Mesothelial cell of epicardium (in vitro differentiated cells): ENCODE measurements at regions not wholly inside any gene's neighbourhood (a gene's known extent, or its start where the extent isn't known, plus 50 kb on each side); places are given as distances from the start of the nearest gene placed in this dataset.

Experiments
- DNase-seq, 2 experiments: peaks; one replicate each; pipeline ENCODE4 v3.0.0; 2021; ENCODE audit warnings: low spot score in 2 of 2; ENCODE audit not compliant: unreplicated experiment in 2 of 2
- H3K27ac Mint-ChIP-seq: 2 replicates; pipeline ENCODE4 v1.8.0; 2021; ENCODE audit warnings: mixed read lengths
- H3K27me3 Mint-ChIP-seq: 2 replicates; pipeline ENCODE4 v1.8.0; 2021; ENCODE audit warnings: low read depth, mixed read lengths
- H3K36me3 Mint-ChIP-seq: 2 replicates; pipeline ENCODE4 v1.8.0; 2021; ENCODE audit warnings: mixed read lengths
- H3K4me1 Mint-ChIP-seq: 2 replicates; pipeline ENCODE4 v1.8.0; 2021; ENCODE audit warnings: mixed read lengths
- H3K4me3 Mint-ChIP-seq: 2 replicates; pipeline ENCODE4 v1.8.0; 2021; ENCODE audit warnings: mild to moderate bottlenecking, moderate library complexity, mixed read lengths
- H3K9me3 Mint-ChIP-seq: 2 replicates; pipeline ENCODE4 v1.8.0; 2021; ENCODE audit warnings: mixed read lengths
- TF ChIP-seq, protein P1 (sequence below): fragments of 200-600 bp; sonication (generic); IDR thresholded peaks from one replicate; pipeline ENCODE4 v1.5.0; 2021; ENCODE audit warnings: antibody characterized with exemption; ENCODE audit not compliant: unreplicated experiment

GRCh38 chr13:53901593-53901992, 873.0 kb downstream of the OLFM4 start:
- Mint-ChIP-seq H3K4me3 (no peak overlapping the region), H3K27ac (no peak overlapping the region), H3K36me3 (no peaks in the 10 kb centered on the region), H3K9me3 (peaks cover 7% of the 10 kb centered on the region), H3K27me3 (no peaks in the 10 kb centered on the region), H3K4me1 (no peaks in the 10 kb centered on the region)
- TF ChIP-seq, protein P1, sequence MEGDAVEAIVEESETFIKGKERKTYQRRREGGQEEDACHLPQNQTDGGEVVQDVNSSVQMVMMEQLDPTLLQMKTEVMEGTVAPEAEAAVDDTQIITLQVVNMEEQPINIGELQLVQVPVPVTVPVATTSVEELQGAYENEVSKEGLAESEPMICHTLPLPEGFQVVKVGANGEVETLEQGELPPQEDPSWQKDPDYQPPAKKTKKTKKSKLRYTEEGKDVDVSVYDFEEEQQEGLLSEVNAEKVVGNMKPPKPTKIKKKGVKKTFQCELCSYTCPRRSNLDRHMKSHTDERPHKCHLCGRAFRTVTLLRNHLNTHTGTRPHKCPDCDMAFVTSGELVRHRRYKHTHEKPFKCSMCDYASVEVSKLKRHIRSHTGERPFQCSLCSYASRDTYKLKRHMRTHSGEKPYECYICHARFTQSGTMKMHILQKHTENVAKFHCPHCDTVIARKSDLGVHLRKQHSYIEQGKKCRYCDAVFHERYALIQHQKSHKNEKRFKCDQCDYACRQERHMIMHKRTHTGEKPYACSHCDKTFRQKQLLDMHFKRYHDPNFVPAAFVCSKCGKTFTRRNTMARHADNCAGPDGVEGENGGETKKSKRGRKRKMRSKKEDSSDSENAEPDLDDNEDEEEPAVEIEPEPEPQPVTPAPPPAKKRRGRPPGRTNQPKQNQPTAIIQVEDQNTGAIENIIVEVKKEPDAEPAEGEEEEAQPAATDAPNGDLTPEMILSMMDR: no peak
- DNase-seq: no peak

GRCh38 chr13:53907891-53908290, 879.3 kb downstream of the OLFM4 start:
- TF ChIP-seq, protein P1: no peak
- Mint-ChIP-seq H3K27ac (no peak overlapping the region), H3K27me3 (peaks cover 2% of the 10 kb centered on the region), H3K4me1 (no peaks in the 10 kb centered on the region), H3K9me3 (no peaks in the 10 kb centered on the region), H3K36me3 (no peaks in the 10 kb centered on the region), H3K4me3 (no peak overlapping the region)
- DNase-seq: no peak

- Mint-ChIP-seq H3K36me3 (no peaks in the 10 kb centered on the region), H3K4me3 (no peak overlapping the region), H3K27ac (no peak overlapping the region), H3K9me3 (peaks cover 9% of the 10 kb centered on the region), H3K27me3 (no peaks in the 10 kb centered on the region), H3K4me1 (no peaks in the 10 kb centered on the region)
- TF ChIP-seq, protein P1: no peak
- DNase-seq: no peak
These were observed 892.3 kb downstream of the OLFM4 start for GRCh38 chr13:53920916-53921315.

- DNase-seq: no peak
- Mint-ChIP-seq H3K27ac (no peak overlapping the region), H3K36me3 (no peaks in the 10 kb centered on the region), H3K4me1 (no peaks in the 10 kb centered on the region), H3K4me3 (no peak overlapping the region), H3K27me3 (no peaks in the 10 kb centered on the region), H3K9me3 (peaks cover 9% of the 10 kb centered on the region)
- TF ChIP-seq, protein P1: no peak
These were observed 892.9 kb downstream of the OLFM4 start for GRCh38 chr13:53921473-53921872.

- H3K27me3 Mint-ChIP-seq: no peaks in the 10 kb centered on the region
- H3K4me1 Mint-ChIP-seq: peaks cover 4% of the 10 kb centered on the region
- H3K9me3 Mint-ChIP-seq: peaks cover 5% of the 10 kb centered on the region
- no peak for DNase-seq
- no peaks in the 10 kb centered on the region for H3K36me3 Mint-ChIP-seq
- no peak overlapping the region for H3K27ac Mint-ChIP-seq
- TF ChIP-seq, protein P1: no peak
- no peak overlapping the region for H3K4me3 Mint-ChIP-seq
These were observed 913.1 kb downstream of the OLFM4 start for GRCh38 chr13:53941588-53942190.

- no peaks in the 10 kb centered on the region for H3K27me3 Mint-ChIP-seq
- no peak overlapping the region for H3K27ac Mint-ChIP-seq
- H3K4me1 Mint-ChIP-seq: peaks cover 4% of the 10 kb centered on the region
- peaks cover 10% of the 10 kb centered on the region for H3K9me3 Mint-ChIP-seq
- DNase-seq: no peak
- TF ChIP-seq, protein P1: no peak
- H3K36me3 Mint-ChIP-seq: no peaks in the 10 kb centered on the region
- H3K4me3 Mint-ChIP-seq: no peak overlapping the region
These were observed 917.9 kb downstream of the OLFM4 start for GRCh38 chr13:53946500-53946899.
